PFSK-1 (cell line): ENCODE measurements at regions not wholly inside any gene's neighbourhood (a gene's known extent, or its start where the extent isn't known, plus 50 kb on each side); places are given as distances from the start of the nearest gene placed in this dataset.

Source experiments
- FOXP2 ChIP-seq: optimal IDR thresholded peaks from 2 replicates; pipeline ENCODE3; 2011; ENCODE audit warnings: borderline replicate concordance, control low read depth, inconsistent platforms; ENCODE audit not compliant: insufficient read depth; ENCODE audit errors: extremely low read length, extremely low read depth
- POLR2AphosphoS5 ChIP-seq: IDR thresholded peaks from 2 replicates; pipeline ENCODE4 v1.6.1; 2012; ENCODE audit warnings: low read depth, mild to moderate bottlenecking, control low read depth, low read length, moderate library complexity
- REST ChIP-seq, 2 experiments: IDR thresholded peaks; 2 replicates each; pipeline versions ENCODE4 v1.6.1 to v1.8.0; 2011 to 2012; ENCODE audit warnings: low read depth in 2 of 2, low read length in 2 of 2, control low read depth in 1 of 2, inconsistent platforms in 1 of 2, mild to moderate bottlenecking in 1 of 2, moderate library complexity in 1 of 2; ENCODE audit not compliant: insufficient read depth in 1 of 2
- SIN3A ChIP-seq: IDR thresholded peaks from 2 replicates; pipeline ENCODE4 v1.6.1; 2012; ENCODE audit warnings: mild to moderate bottlenecking, low read length, moderate library complexity, borderline replicate concordance; ENCODE audit not compliant: insufficient read depth
- TAF1 ChIP-seq: IDR thresholded peaks from 2 replicates; pipeline ENCODE4 v1.6.1; 2012; ENCODE audit warnings: low read length, control low read depth, borderline replicate concordance; ENCODE audit not compliant: insufficient read depth

- no peak for TF ChIP-seq FOXP2
- no peak for TF ChIP-seq REST (IDR thresholded peaks at IDR 0.05; ENCODE audit: insufficient read depth in 1 of 2, low read depth in 2 of 2, low read length in 2 of 2)
- TF ChIP-seq POLR2AphosphoS5 = no peak
- no peak for TF ChIP-seq SIN3A
- TF ChIP-seq TAF1 = no peak
Observed at GRCh38 chr1:188903241-188903640, 1574.4 kb downstream of the BRINP3 start.

- TF ChIP-seq POLR2AphosphoS5 (no peak), SIN3A (no peak), FOXP2 (no peak), TAF1 (no peak), REST (IDR thresholded peaks at IDR 0.05; ENCODE audit: insufficient read depth in 1 of 2, low read depth in 2 of 2, low read length in 2 of 2) (no peak)
Observed at GRCh38 chr1:188904201-188904600, 1573.5 kb downstream of the BRINP3 start.

GRCh38 chr1:188906921-188907641, 1570.6 kb downstream of the BRINP3 start:
- TF ChIP-seq TAF1 (no peak), FOXP2 (no peak), REST (IDR thresholded peaks at IDR 0.05; ENCODE audit: insufficient read depth in 1 of 2, low read depth in 2 of 2, low read length in 2 of 2) (no peak), SIN3A (no peak), POLR2AphosphoS5 (no peak)

DNA sequence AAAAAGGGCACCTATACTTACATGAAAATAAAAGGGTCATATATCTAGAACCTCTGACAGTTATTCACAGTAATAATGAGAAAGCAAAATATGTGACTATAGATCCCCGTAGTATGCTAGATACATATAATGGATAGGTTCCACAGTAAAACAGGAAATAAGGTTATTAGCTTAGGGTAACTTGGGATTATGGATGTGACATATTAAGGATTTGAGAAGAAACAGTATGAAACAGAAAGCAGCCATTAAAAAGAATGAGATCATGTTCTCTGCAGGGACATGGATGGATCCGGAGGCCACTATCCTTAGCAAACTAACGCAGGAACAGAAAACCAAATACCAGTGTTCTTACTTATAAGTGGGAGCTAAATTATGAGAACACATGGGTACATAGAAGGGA, 1547.3 kb downstream of the BRINP3 start:
- TF ChIP-seq FOXP2 (no peak), POLR2AphosphoS5 (no peak), SIN3A (no peak), REST (IDR thresholded peaks at IDR 0.05; ENCODE audit: insufficient read depth in 1 of 2, low read depth in 2 of 2, low read length in 2 of 2) (no peak), TAF1 (no peak)

- TF ChIP-seq FOXP2 (no peak), POLR2AphosphoS5 (no peak), SIN3A (no peak), REST (IDR thresholded peaks at IDR 0.05; ENCODE audit: insufficient read depth in 1 of 2, low read depth in 2 of 2, low read length in 2 of 2) (no peak), TAF1 (no peak)
Observed at GRCh38 chr1:188931506-188931905, 1546.2 kb downstream of the BRINP3 start.
